ENCODE measurements at regions not wholly inside any gene's neighbourhood (a gene's known extent, or its start where the extent isn't known, plus 50 kb on each side); places are given as distances from the start of the nearest gene placed in this dataset.

GRCh38 chr11:79926707-79927106 lies 485.9 kb upstream of the TENM4 start:
- TF ChIP-seq CTCF (IDR thresholded peaks at IDR 0.05; ENCODE audit: poor library complexity) (no peak), EZH2phosphoT487 (IDR thresholded peaks at IDR 0.05; ENCODE audit: low read depth, severe bottlenecking, unreplicated experiment) (no peak), EZH2 (IDR thresholded peaks at IDR 0.05; ENCODE audit: borderline replicate concordance) (no peak)
